Stimulated activated CD4-positive, alpha-beta T cell treated with anti-CD3 and anti-CD28 coated beads, Interleukin-4, amount 100 ng/mL, for 48 hours (primary cell): ENCODE measurements at regions not wholly inside any gene's neighbourhood (a gene's known extent, or its start where the extent isn't known, plus 50 kb on each side); places are given as distances from the start of the nearest gene placed in this dataset.
"Not testable (repeated sequence)": the region's sequence is repeated elsewhere in the genome, so short reads cannot be mapped to it uniquely, and the experiment has no call there.

ENCODE experiments used
- DNase-seq, 2 donors: peaks; one replicate each; pipeline ENCODE4 v3.0.0-alpha.2; 2020; ENCODE audit warnings: low read depth in 2 of 2

DNA sequence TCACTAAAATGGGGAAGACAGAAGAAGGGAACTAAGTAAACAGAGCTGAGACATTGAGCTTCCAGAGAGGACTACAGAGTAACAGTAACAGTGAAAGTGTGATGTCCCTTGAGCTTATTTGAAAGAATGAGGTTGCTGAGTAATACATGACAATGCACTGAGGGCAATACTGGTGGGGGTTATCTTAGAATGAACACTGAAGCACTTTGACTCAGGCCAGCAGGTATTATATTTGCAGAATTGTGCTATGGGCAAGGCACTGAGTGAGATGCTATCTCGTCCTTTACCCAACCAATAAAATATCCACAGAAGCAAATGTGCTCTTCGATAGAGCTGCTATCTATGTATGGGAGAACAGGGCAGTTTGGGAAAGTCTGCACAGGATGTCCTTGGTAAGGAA, 133.2 kb downstream of the DISP1 start:
- no peak for DNase-seq

DNA sequence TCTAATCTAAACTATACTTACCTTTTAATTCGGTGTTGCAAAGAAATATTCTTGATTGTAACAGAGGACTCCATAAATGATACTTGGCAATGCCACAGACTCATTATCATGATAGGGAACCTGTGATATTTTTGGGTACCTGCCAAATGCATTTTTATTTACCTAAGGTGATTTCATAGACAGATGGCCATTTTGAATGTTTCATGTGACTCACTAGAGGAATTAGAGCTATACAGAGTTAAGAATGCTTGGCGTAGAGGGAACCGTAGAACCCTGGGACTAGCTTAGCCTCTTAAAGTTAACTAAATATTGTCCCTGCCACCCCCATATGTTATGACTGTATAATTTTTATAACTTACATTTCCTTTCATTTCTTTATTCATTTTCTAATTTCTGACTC, 136.1 kb downstream of the DISP1 start:
- DNase-seq: no peak

GRCh38 chr1:222953585-222953984, 138.7 kb downstream of the DISP1 start:
- no peak for DNase-seq

DNA sequence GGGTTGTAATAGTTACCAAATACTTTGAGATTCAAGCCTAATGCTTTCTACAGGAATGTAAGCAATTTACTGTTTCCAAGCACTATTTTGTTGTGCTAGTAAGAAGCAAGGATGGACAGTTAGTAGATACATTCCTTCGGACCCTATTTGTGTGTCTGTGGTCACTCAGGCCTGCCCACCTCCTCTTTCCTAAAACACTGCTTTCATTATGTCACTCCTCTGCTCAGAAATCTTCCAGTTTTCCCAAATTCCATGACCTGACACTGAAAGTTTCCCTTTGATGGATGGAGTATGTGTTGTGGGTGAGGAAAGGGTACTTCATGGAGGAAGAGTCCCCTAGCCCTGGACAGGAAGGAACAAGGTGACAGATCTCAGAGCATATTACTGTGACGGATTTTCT, 141.1 kb downstream of the DISP1 start:
- no peak for DNase-seq

DNA sequence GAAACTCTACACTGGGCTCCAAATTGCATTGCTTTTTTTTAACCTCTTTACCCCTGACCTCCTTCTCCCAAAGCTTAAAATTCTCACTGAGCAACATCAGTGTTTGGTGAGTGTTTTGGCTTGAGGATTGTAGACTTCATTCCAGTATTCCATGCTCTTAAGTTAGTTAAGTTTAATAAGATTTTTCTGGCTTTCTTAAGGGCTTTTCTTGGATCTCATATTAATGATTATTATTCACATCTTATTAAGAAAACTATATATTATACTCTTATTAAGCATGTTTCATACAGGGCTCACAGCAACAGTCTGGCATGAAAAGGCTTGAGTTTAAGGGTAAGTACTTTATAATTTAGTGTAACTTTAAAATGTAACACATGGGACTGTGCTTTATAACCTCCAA, 141.8 kb downstream of the DISP1 start:
- no peak for DNase-seq

DNA sequence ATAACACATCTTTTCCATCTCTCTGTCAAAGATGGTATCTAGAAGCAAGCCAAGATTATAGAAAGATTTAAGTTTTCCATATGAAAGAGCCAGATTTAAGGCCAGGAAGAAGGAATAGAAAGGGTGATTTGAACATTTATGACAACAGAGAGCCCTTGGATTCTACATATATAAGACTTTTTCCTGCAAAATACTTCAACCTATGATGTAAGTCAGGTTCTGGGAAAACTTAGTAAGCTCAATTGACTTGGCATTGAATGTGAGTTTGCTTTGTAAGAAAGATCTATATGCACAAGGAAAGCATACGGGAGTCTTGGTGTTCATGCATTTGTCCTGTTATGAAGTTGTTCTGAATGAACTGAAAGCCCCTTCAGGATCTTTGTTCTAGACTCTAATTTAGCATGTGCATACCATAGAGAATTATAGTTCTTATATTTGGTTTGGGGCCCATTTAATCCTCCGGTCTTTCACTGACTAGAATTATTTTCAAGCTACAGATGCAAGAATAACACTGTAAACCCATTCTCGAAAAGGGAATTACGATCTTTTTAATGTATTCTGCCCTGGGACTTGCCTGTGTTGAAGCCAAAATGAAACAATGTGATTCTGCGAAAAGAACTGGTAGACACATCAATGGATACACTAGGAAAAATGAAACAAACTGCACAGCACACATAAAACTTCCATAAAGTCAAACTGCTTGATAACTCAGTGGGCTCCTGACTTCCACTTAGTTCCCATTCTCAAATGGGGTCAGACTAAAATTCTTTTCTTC, 152.8 kb downstream of the DISP1 start:
- no peak for DNase-seq

DNA sequence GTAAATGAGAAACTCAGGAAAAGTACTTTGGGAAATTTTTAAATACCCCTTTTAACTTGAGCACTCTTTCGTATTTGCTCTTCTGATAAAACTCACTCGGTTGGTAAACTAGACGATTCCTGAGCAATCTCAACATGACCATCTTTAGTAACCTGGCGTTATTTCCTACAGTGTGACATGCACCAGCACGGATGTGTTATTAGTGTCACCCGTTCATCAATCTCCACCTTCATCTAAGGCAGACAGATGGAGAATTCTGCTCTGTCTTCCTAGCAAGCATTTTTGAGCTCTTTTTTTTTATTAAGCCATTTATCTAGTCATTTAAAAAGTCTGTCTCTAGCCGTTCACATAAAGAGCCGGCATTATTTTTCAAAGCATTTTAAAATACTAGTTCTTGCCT, 155.2 kb downstream of the DISP1 start:
- no peak for DNase-seq

- DNase-seq: no peak
Measured at GRCh38 chr1:222970711-222971110, 155.9 kb downstream of the DISP1 start.

DNA sequence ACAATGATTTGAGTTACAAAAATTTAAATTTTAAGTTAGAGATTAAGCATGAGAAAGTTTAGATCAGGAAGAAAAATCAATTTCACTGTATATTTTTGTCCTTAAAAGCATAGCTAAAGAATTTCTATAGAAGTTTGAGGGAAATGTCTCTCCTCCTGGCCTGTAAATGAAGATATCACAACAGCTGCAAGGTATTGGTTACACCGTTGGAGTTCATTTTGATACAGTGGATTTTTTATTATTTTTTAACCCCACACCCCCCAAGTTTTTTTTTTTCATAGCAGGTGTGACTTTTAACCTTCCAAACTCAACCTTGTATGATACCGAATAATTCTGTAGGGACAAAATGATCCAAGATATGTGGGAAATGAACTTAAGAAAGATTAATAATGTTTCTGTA, 156.3 kb downstream of the DISP1 start:
- DNase-seq: no peak

- DNase-seq: no peak
Measured at GRCh38 chr1:222973561-222973960, 158.7 kb downstream of the DISP1 start.

- DNase-seq: no peak
Measured at GRCh38 chr1:222974496-222974895, 159.7 kb downstream of the DISP1 start.

DNA sequence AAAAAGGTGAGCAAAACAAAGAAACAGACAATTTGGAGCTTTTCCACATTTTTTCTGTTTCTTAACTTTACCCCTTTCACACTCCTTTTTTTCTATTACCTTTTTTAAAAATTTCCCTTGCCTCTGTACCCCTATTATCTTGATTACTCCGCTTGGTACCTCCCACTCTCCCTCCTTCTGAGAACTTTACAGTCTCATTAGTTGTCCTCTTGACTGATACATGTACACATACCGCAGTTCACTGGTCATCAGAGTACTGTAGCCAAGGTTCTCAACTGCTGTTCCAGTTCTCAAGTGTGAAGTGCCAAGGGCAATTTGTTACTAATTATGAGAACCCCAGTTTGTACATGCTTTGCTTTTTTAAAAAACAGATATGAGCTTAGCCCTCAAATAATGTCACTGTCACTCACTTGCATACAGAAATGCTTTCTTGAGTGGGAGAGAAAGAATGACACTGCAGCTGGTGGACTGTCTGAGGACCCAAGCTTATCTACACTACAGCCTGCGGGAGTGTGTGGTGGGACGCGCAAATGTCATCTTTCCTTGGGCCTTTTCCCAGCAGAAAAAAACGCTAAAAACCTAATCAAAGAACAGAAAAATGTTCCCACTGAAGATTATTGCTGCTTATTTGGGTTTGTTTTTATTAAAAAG, 160.8 kb downstream of the DISP1 start:
- no peak for DNase-seq

DNA sequence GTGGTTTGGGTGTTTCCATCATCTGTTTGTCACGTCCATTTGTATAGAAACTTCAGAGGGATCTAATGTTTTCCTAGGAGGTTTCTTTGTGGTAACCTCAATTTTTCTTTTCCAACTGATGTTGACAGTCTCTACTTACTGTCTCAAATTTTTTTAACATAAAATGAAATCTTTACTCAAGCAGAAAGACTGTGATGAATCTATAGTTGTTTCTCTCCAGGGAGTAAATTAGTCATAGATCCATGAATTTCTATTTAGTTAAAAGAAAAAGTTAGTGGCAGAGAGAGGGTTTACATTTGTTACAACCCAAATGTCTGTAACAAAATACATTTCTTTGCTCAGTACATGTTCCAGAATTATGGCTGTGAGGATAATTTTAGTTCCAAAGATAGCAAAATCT, 161.6 kb downstream of the DISP1 start:
- no peak for DNase-seq

GRCh38 chr1:222977294-222977693, 162.5 kb downstream of the DISP1 start:
- not testable (repeated sequence) for DNase-seq

GRCh38 chr1:222979561-222979960, 163.5 kb downstream of the TLR5 start:
- no peak for DNase-seq

DNA sequence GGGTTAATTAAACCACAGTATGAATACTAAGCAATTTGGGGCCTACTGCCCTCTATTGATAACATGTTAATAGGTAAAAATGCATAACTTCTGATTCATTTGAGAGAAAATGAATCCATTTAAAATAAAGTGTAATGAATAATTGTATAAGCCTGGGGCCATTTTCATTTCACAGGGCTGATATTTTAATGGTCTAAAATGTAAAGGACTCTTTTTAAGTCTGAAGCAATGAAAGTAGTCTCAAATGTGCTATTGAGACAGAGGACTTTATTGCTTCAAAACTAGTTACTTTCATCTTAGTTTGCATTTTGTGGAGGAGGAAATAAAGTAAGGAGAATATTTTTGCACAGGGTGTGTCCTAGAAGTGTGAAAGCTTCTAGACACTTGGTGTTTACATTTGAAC, 155.4 kb downstream of the TLR5 start:
- DNase-seq: no peak

GRCh38 chr1:222989443-222989842, 153.6 kb downstream of the TLR5 start:
- DNase-seq: no peak

DNA sequence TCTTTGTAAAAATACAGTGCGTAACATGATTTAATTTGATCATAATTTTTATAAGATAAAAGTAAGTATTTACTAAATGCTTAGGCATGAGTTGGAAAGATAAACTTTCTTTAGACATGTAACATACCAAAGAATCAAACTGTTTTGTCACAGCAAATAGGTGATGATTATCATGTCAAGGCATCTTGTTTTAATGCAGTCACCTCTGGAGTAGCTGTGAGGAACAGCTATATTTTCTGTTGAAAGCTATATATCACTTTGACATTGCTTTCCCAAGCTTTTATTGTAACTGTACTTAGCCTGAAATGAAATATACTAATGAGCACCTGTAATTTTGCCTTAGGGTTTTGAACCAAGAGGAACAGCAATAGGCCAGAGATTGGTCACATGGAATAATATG, 151.9 kb downstream of the TLR5 start:
- no peak for DNase-seq

DNA sequence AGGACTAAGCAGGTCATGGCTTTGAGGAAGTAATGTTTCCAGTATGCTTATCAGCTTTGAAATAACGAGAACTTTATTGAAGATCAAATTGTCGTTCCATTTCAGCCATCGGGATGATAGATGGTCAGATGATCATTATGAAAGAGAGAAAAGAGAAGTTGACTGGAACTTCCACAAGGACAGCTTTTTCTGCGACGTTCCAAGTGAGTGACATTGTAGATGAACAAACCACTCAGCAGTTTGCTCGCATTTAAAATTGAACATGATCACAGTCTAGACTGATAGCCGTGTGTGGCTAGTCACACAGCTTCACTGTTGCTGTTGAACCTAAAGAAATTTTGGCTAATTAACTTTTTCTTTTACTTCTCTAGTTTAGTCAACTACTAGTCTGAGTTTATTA, 151.1 kb downstream of the TLR5 start:
- DNase-seq: no peak

DNA sequence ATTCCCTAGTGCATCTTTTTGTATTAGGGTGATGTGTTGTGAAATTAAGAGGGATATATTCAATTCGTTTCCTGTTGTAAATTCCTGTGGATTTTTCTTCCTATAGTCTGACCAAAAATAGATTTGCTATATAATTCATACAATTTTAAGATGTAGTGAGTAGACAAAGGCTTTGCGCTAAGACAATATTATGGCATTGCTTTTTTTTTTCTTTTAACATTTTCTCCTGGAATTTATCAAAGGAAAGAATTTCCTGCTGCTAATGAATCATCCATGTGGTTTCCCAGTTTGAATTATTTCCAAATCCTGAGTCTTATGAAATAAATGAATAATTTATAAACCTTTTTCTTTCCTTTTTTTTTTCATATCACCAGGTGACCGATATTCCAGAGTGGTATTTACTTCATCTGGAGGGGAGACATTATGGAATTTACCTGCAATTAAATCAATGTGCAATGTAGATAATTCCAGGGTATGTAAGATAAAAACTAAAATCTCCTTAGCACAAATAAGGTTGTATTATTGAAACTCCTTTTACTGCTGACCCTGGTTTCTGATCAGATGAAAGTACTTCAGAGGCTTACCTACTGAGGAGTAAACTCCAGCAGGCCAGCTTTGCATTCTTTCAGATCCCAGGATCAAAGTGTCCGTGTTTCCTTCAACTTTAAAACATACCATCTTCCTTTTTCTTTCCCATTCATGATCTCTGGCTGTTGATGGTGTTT, 148.4 kb downstream of the TLR5 start:
- DNase-seq: no peak

- no peak for DNase-seq
Measured at GRCh38 chr1:222995236-222995580, 147.8 kb downstream of the TLR5 start.

GRCh38 chr1:222995620-222996309, 147.3 kb downstream of the TLR5 start:
- no peak for DNase-seq
